ENCODE measurements at regions not wholly inside any gene's neighbourhood (a gene's known extent, or its start where the extent isn't known, plus 50 kb on each side); places are given as distances from the start of the nearest gene placed in this dataset.
A peak's percentile ranks its signal among the peaks of the same experiment; 100 is the strongest.

- no peaks in the 10 kb centered on the region for H3K79me2 ChIP-seq (ENCODE audit: low read depth)
- no peaks in the 10 kb centered on the region for H3K9me3 ChIP-seq (ENCODE audit: low read depth)
- no peak overlapping the region for H3K4me3 ChIP-seq
- peaks cover 15% of the 10 kb centered on the region for H3K27me3 ChIP-seq
- Mint-ChIP-seq H3K36me3 (no peaks in the 10 kb centered on the region), H3K27me3 (ENCODE audit: insufficient read depth, low read depth) (no peaks in the 10 kb centered on the region), H3K4me3 (no peak overlapping the region), H3K4me1 (peaks cover 10% of the 10 kb centered on the region), H3K27ac (peak overlapping the region; percentile 34), H3K9me3 (no peaks in the 10 kb centered on the region)
- H3K27ac ChIP-seq: no peak overlapping the region
- H3K9ac ChIP-seq: no peak overlapping the region
- no peak overlapping the region for H2AFZ ChIP-seq (replicated peaks)
- no peak for TF ChIP-seq EZH2 (IDR thresholded peaks at IDR 0.05)
- TF ChIP-seq EZH2phosphoT487 (IDR thresholded peaks at IDR 0.05): no peak
- TF ChIP-seq CTCF (IDR thresholded peaks at IDR 0.05): no peak
- H3K4me2 ChIP-seq: peak overlapping the region; percentile 27
- peaks cover 6% of the 10 kb centered on the region for H3F3A ChIP-seq (ENCODE audit: low read depth)
- H3K4me1 ChIP-seq: peaks cover 25% of the 10 kb centered on the region
- H4K20me1 ChIP-seq (ENCODE audit: low read depth): no peaks in the 10 kb centered on the region
- DNase-seq (ENCODE audit: low spot score): peak; percentile 64
- H3K36me3 ChIP-seq: no peaks in the 10 kb centered on the region
These were observed 193.4 kb upstream of the MBL2 start for GRCh38 chr10:52965938-52966401.

- H3K9ac ChIP-seq: no peak overlapping the region
- H3K4me1 Mint-ChIP-seq: peaks cover 11% of the 10 kb centered on the region
- peaks cover 25% of the 10 kb centered on the region for H3K4me1 ChIP-seq
These were observed 192.9 kb upstream of the MBL2 start for GRCh38 chr10:52965509-52965908.

GRCh38 chr10:52961323-52961722 lies 188.7 kb upstream of the MBL2 start:
- Mint-ChIP-seq H3K4me3 (no peak overlapping the region), H3K36me3 (no peaks in the 10 kb centered on the region), H3K27me3 (ENCODE audit: insufficient read depth, low read depth) (no peaks in the 10 kb centered on the region), H3K27ac (no peak overlapping the region), H3K9me3 (no peaks in the 10 kb centered on the region), H3K4me1 (peaks cover 26% of the 10 kb centered on the region)
- Histone ChIP-seq H4K20me1 (ENCODE audit: low read depth) (no peaks in the 10 kb centered on the region), H3K79me2 (ENCODE audit: low read depth) (no peaks in the 10 kb centered on the region), H3K9ac (no peak overlapping the region), H3K36me3 (no peaks in the 10 kb centered on the region), H3K9me3 (ENCODE audit: low read depth) (no peaks in the 10 kb centered on the region), H3K27me3 (peaks cover 60% of the 10 kb centered on the region), H3K27ac (no peak overlapping the region), H3F3A (ENCODE audit: low read depth) (peaks cover 4% of the 10 kb centered on the region), H3K4me1 (peaks cover 14% of the 10 kb centered on the region), H3K4me3 (no peak overlapping the region), H3K4me2 (no peak overlapping the region), H2AFZ (replicated peaks) (no peak overlapping the region)
- TF ChIP-seq CTCF (IDR thresholded peaks at IDR 0.05) (no peak), EZH2 (IDR thresholded peaks at IDR 0.05) (no peak), EZH2phosphoT487 (IDR thresholded peaks at IDR 0.05) (no peak)
- DNase-seq (ENCODE audit: low spot score): no peak

More at GRCh38 chr10:52965509-52965908, 192.9 kb upstream of the MBL2 start:
- no peak overlapping the region for H3K27ac Mint-ChIP-seq
- Histone ChIP-seq H4K20me1 (ENCODE audit: low read depth) (no peaks in the 10 kb centered on the region), H3K36me3 (no peaks in the 10 kb centered on the region), H3K27me3 (peaks cover 20% of the 10 kb centered on the region), H2AFZ (replicated peaks) (no peak overlapping the region), H3K9me3 (ENCODE audit: low read depth) (no peaks in the 10 kb centered on the region), H3K4me3 (no peak overlapping the region), H3K27ac (no peak overlapping the region), H3K4me2 (no peak overlapping the region), H3K79me2 (ENCODE audit: low read depth) (no peaks in the 10 kb centered on the region), H3F3A (ENCODE audit: low read depth) (peaks cover 6% of the 10 kb centered on the region)
- H3K27me3 Mint-ChIP-seq (ENCODE audit: insufficient read depth, low read depth): no peaks in the 10 kb centered on the region
- DNase-seq (ENCODE audit: low spot score): no peak
- no peaks in the 10 kb centered on the region for H3K9me3 Mint-ChIP-seq
- H3K4me3 Mint-ChIP-seq: no peak overlapping the region
- TF ChIP-seq CTCF (IDR thresholded peaks at IDR 0.05): no peak
- no peak for TF ChIP-seq EZH2phosphoT487 (IDR thresholded peaks at IDR 0.05)
- no peak for TF ChIP-seq EZH2 (IDR thresholded peaks at IDR 0.05)
- no peaks in the 10 kb centered on the region for H3K36me3 Mint-ChIP-seq
